HG02759 (cell line): ENCODE measurements at regions not wholly inside any gene's neighbourhood (a gene's known extent, or its start where the extent isn't known, plus 50 kb on each side); places are given as distances from the start of the nearest gene placed in this dataset.
A peak's percentile ranks its signal among the peaks of the same experiment; 100 is the strongest.

ENCODE experiments used
- ATAC-seq: cut with Tn5 transposase; IDR thresholded peaks from one replicate; pipeline ENCODE4 v1.9.1; 2021; ENCODE audit warnings: mild to moderate bottlenecking, moderate library complexity; ENCODE audit not compliant: unreplicated experiment

- no peak for ATAC-seq
Observed at GRCh38 chr2:65711863-65712262, 279.5 kb upstream of the SPRED2 start.

- no peak for ATAC-seq
Observed at GRCh38 chr2:65710779-65711295, 278.4 kb upstream of the SPRED2 start.

DNA sequence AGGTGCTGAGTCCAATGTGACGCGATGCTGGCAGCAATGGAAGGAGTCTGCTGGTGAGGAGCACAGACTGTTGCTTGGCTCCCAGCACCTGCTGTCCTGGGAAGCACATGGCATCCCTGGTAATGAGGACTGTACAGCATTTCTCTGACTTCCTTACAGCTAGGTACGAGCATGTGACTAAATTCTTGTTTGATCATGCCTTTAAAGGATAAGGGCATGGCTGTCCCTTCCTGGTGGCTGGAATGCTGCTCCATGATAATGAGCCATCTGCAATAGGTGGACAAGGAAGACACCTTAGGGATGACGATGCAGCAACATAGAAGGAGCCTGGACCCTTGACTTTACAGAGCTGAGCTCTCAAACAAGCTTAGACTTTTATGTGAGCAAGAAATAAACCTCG lies 278.0 kb upstream of the SPRED2 start:
- ATAC-seq = no peak

GRCh38 chr2:65708086-65708485 lies 275.7 kb upstream of the SPRED2 start:
- ATAC-seq = no peak

DNA sequence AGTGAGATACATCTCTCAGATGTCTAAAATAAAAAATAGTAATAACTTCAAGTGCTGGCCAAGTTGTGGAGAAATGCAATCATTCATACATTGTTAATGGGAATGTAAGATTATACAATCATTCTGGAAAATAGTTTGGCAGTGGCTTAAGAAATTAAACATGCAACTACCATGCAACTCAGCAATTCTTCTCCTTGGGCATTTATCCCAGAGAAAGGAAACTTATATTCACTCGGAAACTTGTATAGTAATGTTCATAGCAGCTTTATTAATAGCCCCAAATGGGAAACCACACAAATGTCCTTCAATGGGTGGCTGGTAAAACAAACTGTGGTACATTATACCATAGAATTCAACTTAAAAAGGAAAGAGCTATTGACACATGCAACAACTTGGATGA lies 274.0 kb upstream of the SPRED2 start:
- ATAC-seq = no peak

DNA sequence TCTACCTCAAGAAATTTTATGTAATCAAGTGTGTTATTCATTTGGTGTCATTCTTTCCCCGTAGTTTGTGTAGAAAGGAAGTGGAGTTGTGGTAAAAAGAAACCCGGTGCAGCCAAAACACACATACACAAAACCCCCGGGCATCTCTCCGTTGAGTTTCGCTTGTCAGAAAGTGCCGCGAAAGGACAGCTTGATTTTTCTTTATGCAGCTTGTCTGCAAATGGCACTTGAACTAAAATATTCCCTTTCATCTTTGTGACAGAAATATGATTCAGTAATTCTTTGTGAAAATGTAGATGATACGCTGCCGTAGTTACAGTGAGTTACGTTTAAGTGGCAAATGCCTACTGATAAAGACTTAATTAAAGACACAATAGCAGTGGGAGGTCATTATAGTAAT lies 268.8 kb upstream of the SPRED2 start:
- no peak for ATAC-seq

GRCh38 chr2:65700720-65701119 lies 268.3 kb upstream of the SPRED2 start:
- no peak for ATAC-seq

GRCh38 chr2:65700004-65700651 lies 267.7 kb upstream of the SPRED2 start:
- ATAC-seq = no peak

DNA sequence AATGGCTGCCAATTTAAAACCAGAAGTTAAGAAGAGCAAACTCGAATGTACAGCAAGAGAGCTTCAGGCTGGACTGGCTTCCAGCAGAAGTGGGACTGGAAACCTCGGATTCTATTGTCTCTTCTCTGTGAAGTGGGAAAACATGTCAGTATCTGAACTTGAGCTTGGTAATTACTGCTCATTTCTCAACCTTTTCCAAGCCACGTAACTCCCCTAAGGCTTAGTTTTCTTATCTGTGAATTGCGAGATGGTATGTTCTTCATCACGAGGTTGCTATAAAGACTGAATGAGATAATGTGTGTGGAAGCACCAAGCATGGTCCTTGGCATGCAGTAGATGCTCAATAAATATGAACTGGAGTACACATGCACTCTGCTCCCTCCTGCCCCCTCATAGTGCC lies 259.4 kb upstream of the SPRED2 start:
- no peak for ATAC-seq

GRCh38 chr2:65688141-65688886 lies 255.9 kb upstream of the SPRED2 start:
- no peak for ATAC-seq

- no peak for ATAC-seq
Observed at GRCh38 chr2:65687614-65688013, 255.2 kb upstream of the SPRED2 start.

DNA sequence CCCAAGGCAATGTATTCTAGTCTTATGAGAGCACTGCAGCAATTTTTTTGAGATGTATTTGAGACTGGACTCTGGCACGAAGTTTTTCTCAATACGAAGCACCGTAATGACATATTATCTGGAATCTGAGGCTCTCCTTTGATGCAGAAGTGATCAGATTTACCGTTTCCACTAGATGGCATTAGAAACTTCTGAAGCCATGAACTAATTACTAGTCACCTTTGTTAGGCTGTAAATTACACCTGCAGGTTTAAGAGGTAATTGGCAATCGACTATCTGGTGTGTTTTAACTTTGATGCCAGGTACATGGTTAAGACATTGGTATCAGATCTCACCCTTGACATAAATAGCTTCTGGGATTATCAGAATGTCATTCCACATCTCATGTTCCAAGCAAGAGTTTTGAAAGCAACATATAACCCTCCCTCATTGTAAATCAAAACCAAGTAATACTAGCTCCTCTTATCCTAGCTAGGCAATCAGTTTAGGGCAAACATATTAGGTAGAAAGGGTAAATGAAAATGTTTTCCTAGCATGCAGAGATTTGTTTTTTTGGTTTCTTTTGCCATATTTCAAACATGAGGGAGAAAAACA lies 254.6 kb upstream of the SPRED2 start:
- no peak for ATAC-seq

DNA sequence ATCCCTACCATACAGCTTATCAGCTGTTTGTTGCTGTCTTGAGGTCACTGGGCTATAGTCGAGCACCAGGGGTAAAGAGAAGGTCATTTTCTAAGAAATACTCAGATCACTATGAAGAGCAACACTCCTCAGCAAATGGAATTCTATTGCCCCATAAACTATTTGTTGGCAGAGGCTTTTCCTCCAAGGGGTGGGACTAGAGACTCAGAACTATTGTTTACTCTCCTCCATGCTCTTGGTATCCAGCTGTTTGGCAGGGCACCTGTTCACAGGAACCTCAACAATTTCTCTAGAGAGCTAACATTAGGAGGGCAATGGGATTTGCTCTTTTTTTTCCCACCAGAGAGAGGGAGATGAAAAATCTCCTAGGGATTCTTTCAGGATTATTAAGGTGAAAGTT lies 249.1 kb upstream of the SPRED2 start:
- ATAC-seq = no peak

DNA sequence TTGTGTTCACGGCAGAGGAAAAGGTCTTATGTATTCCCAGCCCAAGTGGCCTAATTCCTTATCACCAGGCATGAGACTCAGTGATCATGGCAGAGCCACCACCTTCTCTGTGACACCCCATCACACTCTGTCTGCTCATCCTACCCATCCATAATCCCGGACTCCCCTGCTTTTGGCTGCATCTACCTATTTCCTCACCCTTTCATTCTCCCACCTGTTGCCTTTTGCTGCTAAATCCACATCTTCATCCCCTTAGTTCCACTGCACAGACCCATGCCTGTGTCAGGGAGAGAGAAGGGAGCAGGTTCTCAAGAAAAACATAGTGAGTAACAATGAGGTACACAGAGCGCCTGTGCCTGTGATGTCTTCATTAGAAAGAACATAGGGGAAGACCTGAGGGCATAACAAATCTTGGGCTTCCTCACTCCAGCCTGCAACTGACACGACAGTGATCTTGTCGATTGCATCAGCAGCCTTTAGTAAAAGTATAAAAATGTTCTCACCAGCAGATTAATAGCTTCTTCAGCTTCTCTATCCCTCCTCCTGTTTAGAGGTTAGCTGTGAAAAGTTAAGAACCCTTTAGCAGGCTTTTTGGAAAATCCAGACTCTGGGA lies 246.5 kb upstream of the SPRED2 start:
- no peak for ATAC-seq

DNA sequence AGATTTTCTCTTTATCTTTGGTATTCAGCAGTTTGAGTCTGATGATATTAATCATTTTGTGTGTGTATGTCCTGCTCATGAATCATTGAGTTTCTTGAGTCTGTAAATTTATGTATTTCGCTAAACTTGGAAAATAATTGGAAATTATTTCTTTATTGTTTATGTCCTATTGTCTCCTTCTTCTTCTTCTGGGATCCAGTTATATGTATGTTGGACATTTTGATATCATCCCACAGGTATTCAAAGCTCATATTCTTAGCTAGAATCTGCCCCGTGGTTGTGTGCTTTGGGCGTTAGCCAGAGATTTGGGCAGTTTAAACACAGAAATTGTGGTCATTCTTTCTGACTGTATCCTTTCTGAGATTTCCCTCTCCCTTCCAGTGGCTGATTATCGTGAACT lies 243.0 kb upstream of the SPRED2 start:
- ATAC-seq = no peak

GRCh38 chr2:65671670-65672242 lies 239.4 kb upstream of the SPRED2 start:
- ATAC-seq = no peak

DNA sequence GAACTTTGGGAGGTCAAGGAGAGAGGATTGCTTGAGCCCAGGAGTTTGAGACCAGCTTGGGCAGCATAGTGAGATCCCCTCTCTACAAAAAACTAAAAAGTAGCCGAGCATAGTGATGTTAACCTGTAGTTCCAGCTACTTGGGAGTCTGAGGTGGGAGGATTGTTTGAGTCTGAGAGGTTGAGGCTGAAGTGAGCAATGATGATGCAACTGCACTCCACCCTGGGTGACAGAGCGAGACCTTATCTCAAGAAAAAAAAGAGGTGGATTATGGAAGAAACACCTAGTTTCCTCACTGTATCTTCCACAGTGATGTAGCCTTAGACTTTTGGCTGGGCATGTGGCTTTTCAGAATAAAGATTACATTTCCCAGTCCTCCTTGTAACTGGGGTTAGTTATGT lies 237.2 kb upstream of the SPRED2 start:
- no peak for ATAC-seq

DNA sequence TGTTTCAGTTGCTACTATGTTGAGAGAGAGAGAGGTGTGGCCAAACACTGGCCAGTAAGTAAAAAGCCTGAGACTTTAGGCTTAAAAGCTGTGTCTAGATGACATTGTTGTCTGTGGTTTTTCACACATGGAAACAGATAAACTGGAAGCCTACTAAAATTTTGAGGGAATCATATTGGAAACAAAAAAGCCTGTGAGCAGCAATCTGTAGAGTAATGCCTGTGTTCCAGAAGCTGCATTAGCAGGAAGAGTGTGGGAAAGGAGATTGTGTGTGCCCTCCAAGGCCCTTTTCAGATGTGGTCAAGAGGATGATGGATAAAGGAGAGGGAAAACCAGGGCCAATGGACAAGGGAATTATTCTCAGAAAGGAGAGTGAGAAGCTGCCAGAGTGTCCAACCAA lies 236.3 kb upstream of the SPRED2 start:
- no peak for ATAC-seq

DNA sequence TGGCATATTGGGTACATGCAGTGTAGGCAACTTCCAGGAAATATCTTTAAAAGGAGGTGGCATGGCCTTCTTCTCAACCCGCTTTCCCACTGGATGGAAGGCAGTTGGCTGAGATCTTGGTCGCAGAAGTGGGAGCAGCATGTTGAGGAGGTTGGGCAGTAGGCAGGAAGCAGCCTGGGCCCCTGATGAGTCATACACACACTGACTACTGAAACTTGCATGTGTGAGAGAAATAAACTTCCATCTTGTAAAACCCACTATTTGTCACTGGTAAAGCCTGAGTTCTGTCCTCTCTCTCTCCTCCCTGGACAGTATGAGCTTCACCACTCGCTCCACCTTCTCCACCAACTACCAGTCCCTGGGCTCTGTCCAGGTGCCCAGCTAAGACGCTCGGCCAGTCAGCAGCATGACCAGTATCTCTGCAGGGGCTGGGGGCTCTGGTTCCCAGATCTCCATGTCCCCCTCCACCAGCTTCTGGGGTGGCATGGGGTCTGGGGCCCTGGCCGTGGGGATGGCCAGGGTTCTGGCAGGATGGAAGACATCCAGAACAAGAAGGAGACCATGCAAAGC lies 233.8 kb upstream of the SPRED2 start:
- ATAC-seq = peak; percentile 99

DNA sequence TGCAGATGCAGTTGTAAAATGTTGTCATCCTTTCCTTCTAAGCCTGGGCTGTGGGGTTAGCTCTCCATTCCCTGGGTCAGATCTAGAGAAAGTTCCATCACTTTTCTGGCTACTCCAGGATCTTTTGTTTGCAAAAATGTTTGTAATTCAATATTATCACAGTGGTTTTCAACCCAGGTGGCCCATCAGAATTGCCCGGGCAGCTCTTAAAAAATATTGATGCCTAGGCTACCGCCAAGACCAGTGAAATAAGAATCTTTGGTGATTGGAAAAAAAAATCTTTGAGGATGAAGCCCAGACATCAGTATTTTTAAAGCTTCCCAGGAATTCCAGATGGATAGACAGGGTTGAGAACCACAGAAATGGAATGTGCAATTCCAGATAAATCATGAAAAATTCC lies 232.5 kb upstream of the SPRED2 start:
- no peak for ATAC-seq

DNA sequence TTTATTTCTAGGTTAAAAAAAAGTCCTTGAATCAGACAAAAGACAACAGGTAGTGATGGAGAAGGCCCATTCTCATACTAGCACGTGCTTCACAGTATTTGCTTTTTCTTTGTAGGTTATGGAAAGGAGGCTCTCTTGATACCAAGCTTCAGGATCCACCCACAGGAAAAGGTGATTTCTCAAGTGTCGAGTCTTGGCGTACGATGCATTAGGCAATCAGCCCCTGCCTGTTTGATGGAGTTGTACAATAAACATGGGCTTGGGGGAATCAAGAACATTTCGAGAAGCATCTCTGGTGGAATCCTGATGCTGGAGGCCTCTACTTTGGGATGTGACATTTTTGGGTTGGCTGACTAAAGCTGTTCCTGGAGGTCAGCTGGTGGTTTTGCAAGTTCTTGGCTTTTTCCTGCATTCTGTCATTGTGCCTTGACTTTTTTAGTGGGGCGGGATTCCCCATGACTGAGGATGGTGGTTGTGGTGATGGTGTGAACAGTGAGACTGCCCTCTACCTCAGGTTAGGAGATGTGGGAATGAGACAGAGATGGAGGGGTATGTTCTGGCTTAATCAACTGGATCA lies 231.5 kb upstream of the SPRED2 start:
- ATAC-seq = no peak
